MM.1S (cell line): ENCODE measurements at regions not wholly inside any gene's neighbourhood (a gene's known extent, or its start where the extent isn't known, plus 50 kb on each side); places are given as distances from the start of the nearest gene placed in this dataset.
"Not testable (repeated sequence)": the region's sequence is repeated elsewhere in the genome, so short reads cannot be mapped to it uniquely, and the experiment has no call there.

Experiments used
- DNase-seq: peaks from one replicate; pipeline ENCODE4 v3.0.0-alpha.2; 2015
- H2AFZ ChIP-seq: fragments of 300-600 bp; sonication (generic); 2 replicates; pipeline ENCODE4 v1.6.0; 2016; ENCODE audit warnings: antibody characterized with exemption, low read length
- H3F3A ChIP-seq: fragments of 300-600 bp; sonication (generic); 2 replicates; pipeline ENCODE4 v1.6.1; 2016; ENCODE audit warnings: mild to moderate bottlenecking, antibody characterized with exemption, low read length, moderate library complexity, mixed read lengths; ENCODE audit not compliant: insufficient read depth
- H3K27ac ChIP-seq: fragments of 300-600 bp; sonication (generic); 2 replicates; pipeline ENCODE4 v1.5.1; 2016; ENCODE audit warnings: mild to moderate bottlenecking, low read length
- H3K27me3 ChIP-seq: fragments of 300-600 bp; sonication (generic); replicated peaks from 2 replicates; pipeline ENCODE4 v1.6.0; 2016; ENCODE audit warnings: low read length; ENCODE audit not compliant: insufficient read depth
- H3K36me3 ChIP-seq: fragments of 300-600 bp; sonication (generic); replicated peaks from 2 replicates; pipeline ENCODE4 v1.6.1; 2016; ENCODE audit warnings: mild to moderate bottlenecking, low read length, mixed read lengths; ENCODE audit not compliant: insufficient read depth
- H3K4me1 ChIP-seq: fragments of 300-600 bp; sonication (generic); 2 replicates; pipeline ENCODE4 v1.6.1; 2016; ENCODE audit warnings: low read length, mixed read lengths
- H3K4me2 ChIP-seq: fragments of 300-600 bp; sonication (generic); 2 replicates; pipeline ENCODE4 v1.6.0; 2016; ENCODE audit warnings: low read depth, low read length
- H3K4me3 ChIP-seq: fragments of 300-600 bp; sonication (generic); 2 replicates; pipeline ENCODE4 v1.5.1; 2016; ENCODE audit warnings: low read length, mixed read lengths
- H3K79me2 ChIP-seq: fragments of 300-600 bp; sonication (generic); 2 replicates; pipeline ENCODE4 v1.6.1; 2016; ENCODE audit warnings: mixed run types, low read length, mixed read lengths
- H3K9ac ChIP-seq: fragments of 300-600 bp; sonication (generic); 2 replicates; pipeline ENCODE4 v1.6.1; 2016; ENCODE audit warnings: low read length, mixed read lengths
- H3K9me2 ChIP-seq: fragments of 300-600 bp; sonication (generic); replicated peaks from 2 replicates; pipeline ENCODE4 v1.6.1; 2016; ENCODE audit warnings: mild to moderate bottlenecking, low read length, mixed read lengths; ENCODE audit not compliant: insufficient read depth
- H3K9me3 ChIP-seq: fragments of 300-600 bp; sonication (generic); replicated peaks from 2 replicates; pipeline ENCODE4 v1.6.1; 2016; ENCODE audit warnings: mild to moderate bottlenecking, low read length, mixed read lengths; ENCODE audit not compliant: insufficient read depth
- H4K20me1 ChIP-seq: fragments of 300-600 bp; sonication (generic); 2 replicates; pipeline ENCODE4 v1.6.1; 2016; ENCODE audit warnings: mild to moderate bottlenecking, low read length, moderate library complexity, mixed read lengths; ENCODE audit not compliant: insufficient read depth
- CTCF ChIP-seq: fragments of 300-600 bp; sonication (generic); IDR thresholded peaks from 2 replicates; pipeline ENCODE4 v1.5.1; 2016; ENCODE audit warnings: antibody characterized with exemption, low read length, mixed read lengths
- EZH2 ChIP-seq: fragments of 300-600 bp; sonication (generic); optimal IDR thresholded peaks from 2 replicates; pipeline ENCODE3; 2017; ENCODE audit warnings: low read depth, mild to moderate bottlenecking, antibody characterized with exemption, low read length, mixed read lengths
- EZH2phosphoT487 ChIP-seq: fragments of 300-600 bp; sonication (generic); IDR thresholded peaks from 2 replicates; pipeline ENCODE4 v1.6.1; 2018; ENCODE audit warnings: antibody characterized with exemption, low read length

- not testable (repeated sequence) for H3K9me3 ChIP-seq, H3K36me3 ChIP-seq, H3K27ac ChIP-seq, H3K9ac ChIP-seq, H3K27me3 ChIP-seq, DNase-seq, H4K20me1 ChIP-seq, H3K4me2 ChIP-seq, H2AFZ ChIP-seq, H3K79me2 ChIP-seq, H3K4me3 ChIP-seq, H3K9me2 ChIP-seq, H3K4me1 ChIP-seq, H3F3A ChIP-seq
Observed at GRCh38 chr4:55696424-55696823, 60.3 kb upstream of the NMU start.

DNA sequence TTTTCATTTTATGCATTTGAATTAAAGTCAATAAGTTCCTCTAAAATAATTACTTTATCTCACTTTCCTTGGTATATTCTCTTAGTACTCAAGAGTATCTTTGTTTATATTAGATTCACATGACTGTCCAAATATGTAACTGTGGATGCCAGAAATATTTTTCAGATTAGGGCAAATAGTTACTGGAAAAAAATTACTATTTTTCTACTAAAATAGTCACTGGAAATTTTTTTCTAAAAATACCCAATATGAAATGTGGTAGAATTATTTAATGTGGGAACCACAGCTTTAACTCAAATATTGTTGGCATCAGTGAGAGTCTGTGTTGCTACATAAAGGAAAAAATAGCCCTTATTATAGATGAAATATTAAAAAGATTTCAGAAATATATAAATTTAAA is 70.4 kb upstream of the NMU start:
- no peak overlapping the region for H3K9ac ChIP-seq
- H3K27ac ChIP-seq = no peak overlapping the region
- no peak for DNase-seq
- no peak overlapping the region for H3K4me2 ChIP-seq
- H3K27me3 ChIP-seq = no peaks in the 10 kb centered on the region
- H3K79me2 ChIP-seq = no peaks in the 10 kb centered on the region
- no peaks in the 10 kb centered on the region for H3K9me2 ChIP-seq
- no peak overlapping the region for H2AFZ ChIP-seq
- H3K4me1 ChIP-seq = no peaks in the 10 kb centered on the region
- H3K36me3 ChIP-seq = no peaks in the 10 kb centered on the region
- H3K4me3 ChIP-seq = no peak overlapping the region
- H3K9me3 ChIP-seq = no peaks in the 10 kb centered on the region
- no peak for TF ChIP-seq EZH2
- TF ChIP-seq CTCF = no peak
- no peak for TF ChIP-seq EZH2phosphoT487
- no peaks in the 10 kb centered on the region for H4K20me1 ChIP-seq
- no peaks in the 10 kb centered on the region for H3F3A ChIP-seq

GRCh38 chr4:55707507-55707906 is 71.4 kb upstream of the NMU start:
- Histone ChIP-seq H3K4me3 (no peak overlapping the region), H3F3A (no peaks in the 10 kb centered on the region), H4K20me1 (no peaks in the 10 kb centered on the region), H3K4me1 (no peaks in the 10 kb centered on the region), H3K4me2 (no peak overlapping the region), H3K36me3 (no peaks in the 10 kb centered on the region), H2AFZ (no peak overlapping the region), H3K27ac (no peak overlapping the region), H3K9ac (no peak overlapping the region), H3K9me3 (no peaks in the 10 kb centered on the region), H3K27me3 (no peaks in the 10 kb centered on the region), H3K79me2 (no peaks in the 10 kb centered on the region), H3K9me2 (no peaks in the 10 kb centered on the region)
- TF ChIP-seq CTCF = no peak
- no peak for TF ChIP-seq EZH2
- TF ChIP-seq EZH2phosphoT487 = no peak
- DNase-seq = no peak

DNA sequence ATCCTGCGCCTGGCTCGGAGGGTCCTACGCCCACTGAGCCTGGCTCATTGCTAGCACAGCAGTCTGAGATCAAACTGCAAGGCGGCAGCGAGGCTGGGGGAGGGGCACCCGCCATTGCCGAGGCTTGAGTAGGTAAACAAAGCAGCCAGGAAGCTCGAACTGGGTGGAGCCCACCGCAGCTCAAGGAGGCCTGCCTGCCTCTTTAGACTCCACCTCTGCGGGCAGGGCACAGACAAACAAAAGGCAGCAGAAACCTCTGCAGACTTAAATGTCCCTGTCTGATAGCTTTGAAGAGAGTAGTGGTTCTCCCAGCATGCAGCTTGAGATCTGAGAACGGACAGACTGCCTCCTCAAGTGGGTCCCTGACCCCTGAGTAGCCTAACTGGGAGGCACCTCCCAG is 71.9 kb upstream of the NMU start:
- H3K9me2 ChIP-seq, H3K79me2 ChIP-seq, H3K27me3 ChIP-seq, H4K20me1 ChIP-seq, H3K9me3 ChIP-seq, H3K9ac ChIP-seq, H3F3A ChIP-seq, H3K36me3 ChIP-seq, H3K4me1 ChIP-seq, H2AFZ ChIP-seq, DNase-seq, H3K4me3 ChIP-seq, H3K27ac ChIP-seq, H3K4me2 ChIP-seq: not testable (repeated sequence)

DNA sequence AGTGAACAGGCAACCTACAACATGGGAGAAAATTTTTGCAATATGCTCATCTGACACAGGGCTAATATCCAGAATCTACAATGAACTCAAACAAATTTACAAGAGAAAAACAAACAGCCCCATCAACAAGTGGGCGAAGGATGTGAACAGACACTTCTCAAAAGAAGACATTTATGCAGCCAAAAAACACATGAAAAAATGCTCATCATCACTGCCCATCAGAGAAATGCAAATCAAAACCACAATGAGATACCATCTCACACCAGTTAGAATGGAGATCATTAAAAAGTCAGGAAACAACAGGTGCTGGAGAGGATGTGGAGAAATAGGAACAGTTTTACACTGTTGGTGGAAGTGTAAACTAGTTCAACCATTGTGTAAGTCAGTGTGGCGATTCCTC is 76.7 kb upstream of the NMU start:
- H3K4me1 ChIP-seq, H3F3A ChIP-seq, H3K9ac ChIP-seq, H3K4me2 ChIP-seq, H3K36me3 ChIP-seq, DNase-seq, H2AFZ ChIP-seq, H3K27me3 ChIP-seq, H3K9me2 ChIP-seq, H3K79me2 ChIP-seq, H4K20me1 ChIP-seq, H3K4me3 ChIP-seq, H3K9me3 ChIP-seq, H3K27ac ChIP-seq: not testable (repeated sequence)
